ENCODE measurements at regions not wholly inside any gene's neighbourhood (a gene's known extent, or its start where the extent isn't known, plus 50 kb on each side); places are given as distances from the start of the nearest gene placed in this dataset.
A peak's percentile ranks its signal among the peaks of the same experiment; 100 is the strongest.

DNA sequence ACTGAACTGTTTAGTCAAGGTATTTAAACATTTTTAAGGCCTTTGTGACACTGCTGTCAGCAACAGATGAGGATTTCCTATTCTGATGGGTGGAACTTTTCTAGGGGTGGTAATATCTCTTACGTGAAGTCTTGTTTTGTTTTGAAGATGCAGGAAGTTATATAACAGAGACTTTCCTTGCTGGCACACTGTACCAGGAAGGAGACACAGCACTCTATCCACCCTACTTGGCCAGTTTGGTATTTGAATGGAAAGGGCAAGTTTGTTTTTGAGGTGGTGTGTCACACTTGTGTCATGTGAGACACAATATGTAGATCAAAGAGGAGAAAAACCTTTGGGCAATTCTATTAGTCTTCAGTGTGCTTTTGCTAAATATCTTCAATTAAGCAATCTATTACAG, 51.6 kb upstream of the SRP54 start:
- TF ChIP-seq TAF1 (IDR thresholded peaks at IDR 0.05; ENCODE audit: borderline replicate concordance, low read depth, low read length) (no peak), POLR2A (IDR thresholded peaks at IDR 0.05; ENCODE audit: low read depth, low read length) (no peak), POLR2AphosphoS5 (IDR thresholded peaks at IDR 0.05; ENCODE audit: low read depth, low read length) (no peak)
- FAIRE-seq (peak; percentile 62), DNase-seq (ENCODE audit: insufficient read length) (no peak)

DNA sequence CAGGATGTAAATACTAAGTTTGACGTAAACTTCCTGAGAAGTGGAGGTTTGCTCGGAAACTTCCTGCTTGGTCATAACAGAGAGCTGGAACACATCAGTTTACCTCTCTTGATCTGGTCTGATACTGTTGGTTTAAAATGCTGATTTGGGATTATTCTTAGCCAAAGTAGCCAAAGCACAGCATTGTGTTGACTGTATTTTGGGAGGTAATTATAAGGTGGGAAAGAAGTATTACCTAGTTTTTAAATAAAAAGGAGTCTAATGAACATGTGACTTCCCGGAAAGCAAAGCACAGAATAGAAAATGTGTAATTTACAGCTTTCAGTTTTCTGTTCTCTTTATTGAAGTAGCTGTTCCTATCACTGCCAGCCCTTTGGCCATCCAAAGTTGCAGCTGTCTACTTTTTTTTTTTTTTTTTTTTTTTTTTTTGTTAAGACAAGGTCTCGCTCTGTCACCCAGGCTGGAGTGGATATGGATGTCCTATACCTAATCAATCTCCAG, 52.2 kb upstream of the SRP54 start:
- TF ChIP-seq POLR2AphosphoS5 (IDR thresholded peaks at IDR 0.05; ENCODE audit: low read depth, low read length) = no peak
- no peak for TF ChIP-seq POLR2A (IDR thresholded peaks at IDR 0.05; ENCODE audit: low read depth, low read length)
- TF ChIP-seq TAF1 (IDR thresholded peaks at IDR 0.05; ENCODE audit: borderline replicate concordance, low read depth, low read length) = no peak
- peak; percentile 51 for FAIRE-seq
- peak; percentile 13 for DNase-seq (ENCODE audit: insufficient read length)

DNA sequence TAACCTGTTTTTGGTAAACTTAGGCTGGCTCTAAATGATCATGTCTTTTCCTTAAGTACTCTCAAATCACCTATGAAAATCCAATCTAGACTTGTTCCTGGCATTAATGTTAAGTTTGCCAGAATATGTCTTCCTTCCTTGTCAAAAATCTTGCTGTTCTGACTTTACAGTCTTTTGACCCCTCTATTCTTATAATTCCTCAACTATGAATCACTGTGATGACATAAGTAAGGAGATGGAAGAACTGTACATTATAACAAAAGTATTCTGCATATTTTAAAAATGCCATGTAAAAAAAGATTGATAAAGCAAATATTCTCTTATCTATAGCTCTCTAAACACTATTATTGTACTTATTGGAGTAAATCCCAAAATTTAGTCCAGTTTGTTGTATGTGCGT, 51.4 kb upstream of the BAZ1A start:
- no peak for TF ChIP-seq TAF1 (IDR thresholded peaks at IDR 0.05; ENCODE audit: borderline replicate concordance, low read depth, low read length)
- no peak for TF ChIP-seq POLR2A (IDR thresholded peaks at IDR 0.05; ENCODE audit: low read depth, low read length)
- TF ChIP-seq POLR2AphosphoS5 (IDR thresholded peaks at IDR 0.05; ENCODE audit: low read depth, low read length) = no peak
- no peak for DNase-seq (ENCODE audit: insufficient read length)
- no peak for FAIRE-seq
